H9 (cell line): ENCODE measurements at regions not wholly inside any gene's neighbourhood (a gene's known extent, or its start where the extent isn't known, plus 50 kb on each side); places are given as distances from the start of the nearest gene placed in this dataset.

Experiments used
- DNase-seq: peaks from one replicate; pipeline ENCODE4 v3.0.0-alpha.2; 2017
- H2AFZ ChIP-seq: one replicate; pipeline ENCODE4 v1.6.1; 2013; ENCODE audit warnings: mild to moderate bottlenecking, low read length, control low read depth, moderate library complexity
- H2AK5ac ChIP-seq: 2 replicates; pipeline ENCODE4 v1.6.1; 2013; ENCODE audit warnings: low read length, control low read depth, mixed read lengths; ENCODE audit not compliant: insufficient read length
- H2BK120ac ChIP-seq: one replicate; pipeline ENCODE4 v1.6.1; 2013; ENCODE audit warnings: low read depth, mild to moderate bottlenecking, low read length, control low read depth, inconsistent platforms; ENCODE audit not compliant: poor library complexity, severe bottlenecking
- H2BK12ac ChIP-seq: 2 replicates; pipeline ENCODE4 v1.6.1; 2013; ENCODE audit warnings: low read length, control low read depth, mixed read lengths, low read depth; ENCODE audit not compliant: insufficient read length
- H2BK15ac ChIP-seq: 2 replicates; pipeline ENCODE4 v1.6.1; 2013; ENCODE audit warnings: low read depth, low read length, control low read depth
- H2BK20ac ChIP-seq: one replicate; pipeline ENCODE4 v1.6.1; 2013; ENCODE audit warnings: low read depth, mild to moderate bottlenecking, low read length, control low read depth, inconsistent platforms; ENCODE audit not compliant: poor library complexity, severe bottlenecking
- H2BK5ac ChIP-seq: 2 replicates; pipeline ENCODE4 v1.6.1; 2013; ENCODE audit warnings: low read length, control low read depth, mixed read lengths; ENCODE audit not compliant: insufficient read length
- H3K14ac ChIP-seq: 2 replicates; pipeline ENCODE4 v1.6.1; 2013; ENCODE audit warnings: low read length, control low read depth; ENCODE audit not compliant: insufficient read depth
- H3K18ac ChIP-seq: 2 replicates; pipeline ENCODE4 v1.6.1; 2013; ENCODE audit warnings: low read depth, mild to moderate bottlenecking, mixed read lengths, low read length, control low read depth; ENCODE audit not compliant: insufficient read length
- H3K23ac ChIP-seq: 2 replicates; pipeline ENCODE4 v1.6.1; 2013; ENCODE audit warnings: low read length, control low read depth, mixed read lengths, low read depth; ENCODE audit not compliant: insufficient read length
- H3K23me2 ChIP-seq: 2 replicates; pipeline ENCODE4 v1.6.1; 2013; ENCODE audit warnings: low read depth, mild to moderate bottlenecking, mixed read lengths, low read length, control low read depth; ENCODE audit not compliant: insufficient read length, poor library complexity, severe bottlenecking
- H3K27ac ChIP-seq: 2 replicates; pipeline ENCODE4 v1.5.1; 2013; ENCODE audit warnings: low read length, control low read depth, mixed read lengths, low read depth; ENCODE audit not compliant: insufficient read length
- H3K27me3 ChIP-seq: 2 replicates; pipeline ENCODE4 v1.6.1; 2013; ENCODE audit warnings: low read length, control low read depth, inconsistent platforms; ENCODE audit not compliant: insufficient read depth
- H3K4ac ChIP-seq: 2 replicates; pipeline ENCODE4 v1.6.1; 2013; ENCODE audit warnings: low read depth, mild to moderate bottlenecking, control low read depth, inconsistent platforms, low read length, moderate library complexity
- H3K4me1 ChIP-seq: 2 replicates; pipeline ENCODE4 v1.6.1; 2013; ENCODE audit warnings: low read length, control low read depth, inconsistent platforms; ENCODE audit not compliant: insufficient read depth
- H3K4me2 ChIP-seq: 2 replicates; pipeline ENCODE4 v1.6.1; 2013; ENCODE audit warnings: low read length, control low read depth, mixed read lengths; ENCODE audit not compliant: insufficient read length, insufficient read depth
- H3K56ac ChIP-seq: 2 replicates; pipeline ENCODE4 v1.6.1; 2013; ENCODE audit warnings: low read depth, mild to moderate bottlenecking, mixed read lengths, low read length, control low read depth; ENCODE audit not compliant: insufficient read length
- H3K79me1 ChIP-seq: 2 replicates; pipeline ENCODE4 v1.6.1; 2013; ENCODE audit warnings: low read depth, mild to moderate bottlenecking, moderate library complexity, low read length, control low read depth, inconsistent platforms; ENCODE audit not compliant: insufficient read depth, poor library complexity, severe bottlenecking
- H3K79me2 ChIP-seq: 2 replicates; pipeline ENCODE4 v1.6.1; 2013; ENCODE audit warnings: low read length, control low read depth, inconsistent platforms; ENCODE audit not compliant: insufficient read depth
- H3K9ac ChIP-seq: 2 replicates; pipeline ENCODE4 v1.6.1; 2013; ENCODE audit warnings: low read length, control low read depth, mixed read lengths; ENCODE audit not compliant: insufficient read length; ENCODE audit errors: extremely low read depth
- H3K9me3 ChIP-seq: one replicate; pipeline ENCODE4 v1.6.1; 2013; ENCODE audit warnings: low read depth, low read length, inconsistent platforms; ENCODE audit not compliant: control insufficient read depth
- H3T11ph ChIP-seq: one replicate; pipeline ENCODE4 v1.6.1; 2013; ENCODE audit warnings: mild to moderate bottlenecking, low read length, control low read depth, inconsistent platforms
- H4K20me1 ChIP-seq: one replicate; pipeline ENCODE4 v1.6.1; 2013; ENCODE audit not compliant: control insufficient read depth, insufficient read length, insufficient read depth
- H4K5ac ChIP-seq: 2 replicates; pipeline ENCODE4 v1.6.1; 2013; ENCODE audit warnings: low read depth, mild to moderate bottlenecking, mixed read lengths, low read length, control low read depth; ENCODE audit not compliant: insufficient read length
- H4K8ac ChIP-seq: replicated peaks from 2 replicates; pipeline ENCODE4 v1.6.1; 2013; ENCODE audit warnings: low read length, control low read depth, mixed read lengths, low read depth; ENCODE audit not compliant: insufficient read length
- H4K91ac ChIP-seq: 2 replicates; pipeline ENCODE4 v1.6.1; 2013; ENCODE audit warnings: low read depth, mild to moderate bottlenecking, moderate library complexity, mixed read lengths, low read length, control low read depth; ENCODE audit not compliant: insufficient read length
- H3K27ac Mint-ChIP-seq, 3 experiments: 2 replicates in 2 of 3; 3 replicates in 1 of 3; pipeline ENCODE4 v1.8.0; 2020 to 2021; ENCODE audit warnings: mixed read lengths in 3 of 3, mild to moderate bottlenecking in 1 of 3, moderate library complexity in 1 of 3
- H3K27me3 Mint-ChIP-seq: 2 replicates; pipeline ENCODE4 v1.8.0; 2021; ENCODE audit warnings: low read depth, mild to moderate bottlenecking, moderate library complexity, mixed read lengths
- H3K36me3 Mint-ChIP-seq, 3 experiments: 2 replicates in 2 of 3; 3 replicates in 1 of 3; pipeline ENCODE4 v1.8.0; 2020 to 2021; ENCODE audit warnings: low read depth in 3 of 3, mixed read lengths in 3 of 3; ENCODE audit not compliant: insufficient read depth in 1 of 3
- H3K4me1 Mint-ChIP-seq, 2 experiments: 2 replicates each; pipeline ENCODE4 v1.8.0; 2020; ENCODE audit warnings: mixed read lengths in 2 of 2
- H3K4me3 Mint-ChIP-seq, 2 experiments: 2 replicates in 1 of 2; 3 replicates in 1 of 2; pipeline ENCODE4 v1.8.0; 2020 to 2021; ENCODE audit warnings: mild to moderate bottlenecking in 2 of 2, mixed read lengths in 2 of 2, moderate library complexity in 1 of 2
- H3K9me3 Mint-ChIP-seq, 2 experiments: 2 replicates in 1 of 2; 3 replicates in 1 of 2; pipeline ENCODE4 v1.8.0; 2020; ENCODE audit warnings: mild to moderate bottlenecking in 2 of 2, mixed read lengths in 2 of 2, moderate library complexity in 1 of 2
- CTCF ChIP-seq: fragments of 200-600 bp; sonication (generic); conservative IDR thresholded peaks from 3 replicates; pipeline ENCODE4 v1.8.0; 2021; ENCODE audit warnings: antibody characterized with exemption, mild to moderate bottlenecking
- WGBS: extraction: QIAGEN DNeasy Blood & Tissue Kit; methylation state at CpG from one replicate; pipeline ENCODE4 v1.1.7; 2013; ENCODE audit warnings: missing lambda C conversion rate, low lambda C conversion rate, mixed read lengths; ENCODE audit not compliant: insufficient read length; ENCODE audit errors: extremely low coverage; 5-methylcytosine and 5-hydroxymethylcytosine counted together

GRCh38 chr16:16778332-16778731 lies 399.4 kb downstream of the NPIPA7 start:
- Histone ChIP-seq H3K27ac (no peak overlapping the region), H2BK15ac (no peak overlapping the region), H4K8ac (no peak overlapping the region), H3K23ac (no peak overlapping the region), H4K5ac (no peak overlapping the region), H3K14ac (no peak overlapping the region), H3K27me3 (no peaks in the 10 kb centered on the region), H3K4ac (no peak overlapping the region), H4K20me1 (no peaks in the 10 kb centered on the region), H3K56ac (no peak overlapping the region), H3K4me1 (peaks cover 1% of the 10 kb centered on the region), H2BK5ac (no peak overlapping the region), H3K23me2 (no peaks in the 10 kb centered on the region), H3K79me2 (no peaks in the 10 kb centered on the region), H2AFZ (no peak overlapping the region), H4K91ac (no peak overlapping the region), H2BK12ac (no peak overlapping the region), H3K79me1 (no peaks in the 10 kb centered on the region), H3K4me2 (no peak overlapping the region), H2AK5ac (no peak overlapping the region), H3K18ac (no peak overlapping the region), H2BK20ac (no peak overlapping the region), H3K9me3 (no peaks in the 10 kb centered on the region), H3T11ph (no peak overlapping the region), H3K9ac (no peak overlapping the region), H2BK120ac (no peak overlapping the region)
- peaks cover 23 to 27% of the 10 kb centered on the region in 2 experiments for H3K4me1 Mint-ChIP-seq
- peaks cover 3% of the 10 kb centered on the region for H3K27me3 Mint-ChIP-seq
- H3K9me3 Mint-ChIP-seq = peaks cover 0 to 1% of the 10 kb centered on the region in 2 experiments; a peak in 3 of 5 replicates
- no CpG with 5 or more reads among the region's 1 CpG for WGBS
- no peaks in the 10 kb centered on the region; a peak in 1 of 7 replicates for H3K36me3 Mint-ChIP-seq
- H3K27ac Mint-ChIP-seq = no peak overlapping the region; a peak in 1 of 7 replicates
- no peak for TF ChIP-seq CTCF
- DNase-seq = no peak
- no peak overlapping the region for H3K4me3 Mint-ChIP-seq
